ENCODE measurements at regions not wholly inside any gene's neighbourhood (a gene's known extent, or its start where the extent isn't known, plus 50 kb on each side); places are given as distances from the start of the nearest gene placed in this dataset.

- TF ChIP-seq Cebpa-rat (IDR thresholded peaks at IDR 0.05): no peak
- Histone ChIP-seq H3K4me1 (peaks cover 0 to 21% (median 0%) of the 10 kb centered on the region in 10 experiments; a peak in 4 of 20 replicates), H3K4me2 (no peak overlapping the region), H3K9ac (no peak overlapping the region), H3K4me3 (no peak overlapping the region), H3K27me3 (no peaks in the 10 kb centered on the region), H3K27ac (no peak overlapping the region), H3K36me3 (no peaks in the 10 kb centered on the region), H4K20me1 (no peaks in the 10 kb centered on the region), H3K9me3 (replicated peaks in 1 of 11) (no peaks in the 10 kb centered on the region)
Observed at GRCh38 chr9:107109324-107109723, 173.8 kb upstream of the RAD23B start.

DNA sequence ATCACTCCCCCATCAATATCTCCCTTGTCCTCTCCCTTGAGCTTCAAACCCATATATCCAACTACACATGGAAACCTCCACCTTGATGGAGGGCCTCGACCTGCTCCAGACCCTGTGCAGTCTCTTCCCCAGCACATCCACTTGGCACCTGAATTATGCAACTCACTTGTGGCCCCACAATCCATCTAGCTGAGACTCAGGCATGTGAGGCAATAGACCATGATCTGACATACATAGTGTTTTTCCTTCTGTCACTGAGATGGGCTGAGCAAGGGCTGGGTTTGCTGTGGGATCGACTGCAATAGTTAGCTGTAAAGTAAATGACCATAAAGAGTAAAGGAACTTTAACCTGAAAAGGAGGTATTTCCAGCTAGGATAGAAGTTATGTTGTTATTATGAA lies 172.9 kb upstream of the RAD23B start:
- H3K4me3 ChIP-seq: no peak overlapping the region
- no peak for TF ChIP-seq Cebpa-rat (IDR thresholded peaks at IDR 0.05)

GRCh38 chr9:107112707-107113243 lies 170.3 kb upstream of the RAD23B start:
- Histone ChIP-seq H3K27me3 (no peaks in the 10 kb centered on the region), H3K4me2 (peak overlapping the region in 1 of 11 experiments; percentile 3; a peak in 1 of 22 replicates), H4K20me1 (no peaks in the 10 kb centered on the region), H3K9me3 (replicated peaks in 1 of 11) (no peaks in the 10 kb centered on the region), H3K36me3 (no peaks in the 10 kb centered on the region), H3K27ac (no peak overlapping the region), H3K9ac (no peak overlapping the region), H3K4me1 (peaks cover 0 to 21% (median 0%) of the 10 kb centered on the region in 10 experiments; a peak in 4 of 20 replicates), H3K4me3 (no peak overlapping the region)
- no peak for TF ChIP-seq Cebpa-rat (IDR thresholded peaks at IDR 0.05)

More for the DNA sequence above, 172.9 kb upstream of the RAD23B start:
- H3K27me3 ChIP-seq: no peaks in the 10 kb centered on the region
- H3K27ac ChIP-seq: no peak overlapping the region
- H4K20me1 ChIP-seq: no peaks in the 10 kb centered on the region
- no peaks in the 10 kb centered on the region for H3K36me3 ChIP-seq
- H3K4me1 ChIP-seq: peaks cover 0 to 21% (median 0%) of the 10 kb centered on the region in 10 experiments; a peak in 4 of 20 replicates
- H3K4me2 ChIP-seq: no peak overlapping the region
- no peak overlapping the region for H3K9ac ChIP-seq
- no peaks in the 10 kb centered on the region for H3K9me3 ChIP-seq (replicated peaks in 1 of 11)

DNA sequence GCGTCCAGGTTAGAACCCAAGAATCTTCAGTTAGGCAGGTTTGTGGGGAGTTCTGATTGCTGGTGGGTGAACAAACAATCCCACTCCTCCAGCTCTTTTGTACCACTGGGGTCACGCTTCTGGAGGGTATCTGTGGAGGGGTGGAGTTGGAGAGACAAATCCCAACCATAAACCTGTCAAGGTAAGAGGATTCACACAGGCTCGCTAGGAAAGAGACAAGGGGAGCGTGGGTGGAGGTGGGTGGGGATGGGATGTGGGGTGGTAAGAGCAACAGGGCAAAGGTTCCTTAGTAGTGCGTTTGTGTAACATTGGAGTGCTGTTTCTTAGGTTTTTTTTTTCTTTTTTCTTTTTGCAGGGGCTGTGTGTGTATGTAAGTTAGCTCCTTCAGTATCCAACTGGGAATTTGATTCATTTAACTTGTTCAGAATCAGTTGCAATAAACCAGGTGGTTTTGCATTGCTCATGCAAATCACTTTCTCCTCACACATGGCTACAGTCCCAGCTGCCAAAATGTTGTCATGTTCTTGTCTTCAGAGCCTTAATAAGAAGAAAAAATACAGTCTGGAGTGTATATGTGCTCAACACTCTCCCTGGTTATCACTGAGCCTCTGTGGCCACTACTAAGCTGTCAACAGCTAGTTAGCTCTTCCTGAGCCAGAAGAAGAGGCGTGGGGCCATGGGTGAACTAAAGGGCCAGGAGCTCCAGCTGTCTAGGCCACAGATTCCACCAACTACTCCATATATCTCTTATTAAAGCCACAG lies 164.0 kb upstream of the RAD23B start:
- no peak overlapping the region for H3K27ac ChIP-seq
- no peak overlapping the region for H3K4me2 ChIP-seq
- no peaks in the 10 kb centered on the region for H3K9me3 ChIP-seq (replicated peaks in 1 of 11)
- H3K4me3 ChIP-seq: no peak overlapping the region
- no peak for TF ChIP-seq Cebpa-rat (IDR thresholded peaks at IDR 0.05)
- H4K20me1 ChIP-seq: no peaks in the 10 kb centered on the region
- H3K9ac ChIP-seq: no peak overlapping the region
- no peaks in the 10 kb centered on the region for H3K27me3 ChIP-seq
- no peaks in the 10 kb centered on the region for H3K36me3 ChIP-seq
- H3K4me1 ChIP-seq: no peaks in the 10 kb centered on the region

DNA sequence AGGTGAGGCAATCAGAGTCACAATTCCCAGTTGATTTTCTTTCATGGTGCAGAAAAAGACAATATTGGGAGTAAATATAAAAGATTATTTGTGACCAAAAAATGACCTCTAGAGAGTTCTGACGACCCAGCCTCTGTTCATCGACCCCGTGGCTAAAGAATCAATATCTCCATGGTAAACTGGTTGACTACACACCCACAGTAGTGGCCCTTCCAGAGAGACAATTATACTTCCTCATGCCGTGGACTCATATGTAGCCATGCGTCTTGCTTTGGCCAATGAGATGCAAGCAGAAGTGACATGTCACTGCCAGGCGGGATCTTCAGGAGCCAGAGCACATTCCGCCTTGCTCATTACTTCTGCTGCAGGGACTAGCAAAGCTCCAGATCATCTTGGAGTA lies 163.3 kb upstream of the RAD23B start:
- H3K27ac ChIP-seq: no peak overlapping the region
- TF ChIP-seq Cebpa-rat (IDR thresholded peaks at IDR 0.05): no peak
- H3K36me3 ChIP-seq: no peaks in the 10 kb centered on the region
- no peaks in the 10 kb centered on the region for H4K20me1 ChIP-seq
- no peak overlapping the region for H3K4me2 ChIP-seq
- no peaks in the 10 kb centered on the region for H3K4me1 ChIP-seq
- no peak overlapping the region for H3K9ac ChIP-seq
- H3K9me3 ChIP-seq (replicated peaks in 1 of 11): no peaks in the 10 kb centered on the region
- H3K4me3 ChIP-seq: no peak overlapping the region
- no peaks in the 10 kb centered on the region for H3K27me3 ChIP-seq

- H4K20me1 ChIP-seq: no peaks in the 10 kb centered on the region
- no peak overlapping the region for H3K9ac ChIP-seq
- H3K9me3 ChIP-seq (replicated peaks in 1 of 11): no peaks in the 10 kb centered on the region
Observed at GRCh38 chr9:107123389-107123788, 159.7 kb upstream of the RAD23B start.

GRCh38 chr9:107127608-107128007 lies 155.5 kb upstream of the RAD23B start:
- TF ChIP-seq Cebpa-rat (IDR thresholded peaks at IDR 0.05): no peak
- Histone ChIP-seq H3K27ac (no peak overlapping the region), H3K4me1 (peaks cover 0 to 7% (median 0%) of the 10 kb centered on the region in 10 experiments; a peak in 2 of 20 replicates)

More at GRCh38 chr9:107123389-107123788, 159.7 kb upstream of the RAD23B start:
- Histone ChIP-seq H3K4me3 (no peak overlapping the region), H3K4me1 (no peaks in the 10 kb centered on the region), H3K27ac (no peak overlapping the region), H3K36me3 (no peaks in the 10 kb centered on the region), H3K4me2 (no peak overlapping the region), H3K27me3 (no peaks in the 10 kb centered on the region)
- no peak for TF ChIP-seq Cebpa-rat (IDR thresholded peaks at IDR 0.05)

DNA sequence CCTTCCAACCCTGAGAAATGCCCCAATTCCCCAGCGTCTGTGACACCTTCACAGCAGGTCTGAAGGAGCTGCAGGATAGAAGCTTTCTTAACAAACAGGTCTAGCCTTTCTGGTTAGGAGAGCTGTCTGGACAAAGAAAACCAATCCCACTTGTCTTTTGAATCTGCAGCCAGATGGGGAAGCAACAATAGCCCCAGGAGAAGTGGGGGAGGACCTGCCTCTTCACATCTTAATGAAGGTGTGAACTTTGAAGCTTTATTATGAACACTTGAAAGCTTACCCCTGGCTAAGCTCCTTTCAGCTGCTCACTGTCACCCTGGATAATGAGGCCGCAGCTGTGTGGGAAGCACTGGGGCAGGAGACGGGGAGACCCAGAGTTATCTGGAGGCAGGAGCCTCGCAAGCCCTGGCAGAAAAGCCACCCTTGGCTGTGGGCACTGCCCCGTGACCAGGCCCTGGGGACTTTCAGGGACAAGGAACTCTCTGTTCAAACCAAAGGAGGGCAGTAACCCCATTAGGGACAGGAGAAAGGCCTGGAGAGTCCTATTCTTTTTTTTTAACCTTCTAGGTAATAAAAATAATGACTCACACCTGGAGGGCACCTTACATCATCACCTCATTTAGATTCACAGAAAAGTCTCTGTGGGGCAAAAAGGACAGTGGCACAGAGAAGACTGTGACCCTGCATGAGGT lies 151.8 kb upstream of the RAD23B start:
- no peak for TF ChIP-seq Cebpa-rat (IDR thresholded peaks at IDR 0.05)
- Histone ChIP-seq H4K20me1 (no peaks in the 10 kb centered on the region), H3K36me3 (no peaks in the 10 kb centered on the region), H3K9ac (no peak overlapping the region), H3K9me3 (replicated peaks in 1 of 11) (no peaks in the 10 kb centered on the region), H3K4me1 (peaks cover 0 to 7% (median 0%) of the 10 kb centered on the region in 10 experiments; a peak in 2 of 20 replicates), H3K27me3 (no peaks in the 10 kb centered on the region), H3K4me3 (no peak overlapping the region), H3K4me2 (no peak overlapping the region), H3K27ac (no peak overlapping the region)

More at GRCh38 chr9:107127608-107128007, 155.5 kb upstream of the RAD23B start:
- no peaks in the 10 kb centered on the region for H3K9me3 ChIP-seq (replicated peaks in 1 of 11)
- H4K20me1 ChIP-seq: no peaks in the 10 kb centered on the region
- no peak overlapping the region for H3K9ac ChIP-seq
- H3K36me3 ChIP-seq: no peaks in the 10 kb centered on the region
- H3K27me3 ChIP-seq: no peaks in the 10 kb centered on the region
- H3K4me2 ChIP-seq: no peak overlapping the region
- H3K4me3 ChIP-seq: no peak overlapping the region

DNA sequence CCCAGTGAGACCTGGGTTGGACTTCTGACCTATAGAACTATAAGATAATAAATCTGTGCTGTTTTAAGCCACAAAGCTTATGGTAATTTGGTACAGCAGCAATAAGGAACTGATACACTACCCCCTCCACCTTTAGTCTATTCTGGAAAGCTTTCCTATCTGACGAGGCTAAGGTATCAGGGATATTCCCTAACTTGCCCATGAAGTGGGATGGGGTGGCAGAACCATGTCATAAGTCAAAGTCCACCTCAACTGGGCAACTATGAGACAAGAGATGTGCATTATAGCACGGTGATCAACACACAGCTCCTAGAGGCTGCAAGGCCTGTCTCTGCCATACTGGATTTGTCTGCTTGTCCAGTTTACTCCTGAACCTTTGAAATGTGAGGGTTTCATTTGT lies 146.8 kb upstream of the RAD23B start:
- Histone ChIP-seq H3K9me3 (replicated peaks in 1 of 11) (no peaks in the 10 kb centered on the region), H4K20me1 (no peaks in the 10 kb centered on the region), H3K36me3 (no peaks in the 10 kb centered on the region), H3K4me3 (no peak overlapping the region), H3K27me3 (no peaks in the 10 kb centered on the region), H3K27ac (no peak overlapping the region), H3K9ac (no peak overlapping the region), H3K4me1 (peaks cover 0 to 3% (median 0%) of the 10 kb centered on the region in 10 experiments; a peak in 2 of 20 replicates), H3K4me2 (no peak overlapping the region)
- no peak for TF ChIP-seq Cebpa-rat (IDR thresholded peaks at IDR 0.05)

Measured in BLaER1 treated with 17β-estradiol and CSF1 and Interleukin-3, amounts not matched to agents 10 nM and 100 nM (cell line).